Gastroesophageal sphincter (tissue), 4 donors: ENCODE measurements at regions not wholly inside any gene's neighbourhood (a gene's known extent, or its start where the extent isn't known, plus 50 kb on each side); places are given as distances from the start of the nearest gene placed in this dataset.

Experiments
- ATAC-seq: fragments of 150-250 bp; one replicate; pipeline ENCODE4 v1.9.1; 2016; ENCODE audit warnings: mild to moderate bottlenecking, moderate library complexity
- H3K27ac ChIP-seq, 4 donors: fragments of 200-600 bp; sonication (generic) in 3 of 4; 1 replicate in 3 of 4; 2 replicates in 1 of 4; pipeline ENCODE4 v1.5.1; 2016 to 2019
- H3K27me3 ChIP-seq: fragments of 200-600 bp; sonication (generic); one replicate; pipeline ENCODE4 v1.5.1; 2019
- H3K36me3 ChIP-seq, 2 donors: fragments of 200-600 bp; sonication (generic); one replicate each; pipeline ENCODE4 v1.5.1; 2019; ENCODE audit warnings: control low read depth in 1 of 2
- H3K4me1 ChIP-seq, 3 donors: fragments of 200-600 bp; sonication (generic); 1 replicate in 2 of 3; 2 replicates in 1 of 3; pipeline ENCODE4 v1.5.1; 2016 to 2019; ENCODE audit warnings: control low read depth in 2 of 3
- H3K4me3 ChIP-seq, 2 donors: fragments of 200-600 bp; sonication (generic); one replicate each; pipeline ENCODE4 v1.5.1; 2019; ENCODE audit warnings: mild to moderate bottlenecking in 1 of 2, moderate library complexity in 1 of 2
- H3K9me3 ChIP-seq, 3 donors: fragments of 200-600 bp; sonication (generic); one replicate each; pipeline ENCODE4 v1.5.1; 2017 to 2019; ENCODE audit warnings: control low read depth in 2 of 3
- CTCF ChIP-seq, 4 experiments: fragments of 200-600 bp in 2 of 4; fragments of 450-650 bp in 2 of 4; sonication (generic) in 1 of 4; IDR thresholded peaks; one replicate each; pipeline ENCODE4 v1.5.1; 2017 to 2019; ENCODE audit warnings: antibody characterized with exemption in 4 of 4, mild to moderate bottlenecking in 2 of 4, moderate library complexity in 2 of 4
- EP300 ChIP-seq: sonication (generic); formaldehyde crosslinking; IDR thresholded peaks from one replicate; pipeline ENCODE4 v1.6.1; 2017; ENCODE audit warnings: antibody characterized with exemption, mild to moderate bottlenecking
- POLR2A ChIP-seq, 2 donors: fragments of 450-650 bp; IDR thresholded peaks; one replicate each; pipeline ENCODE4 v1.6.1; 2017; ENCODE audit warnings: antibody characterized with exemption in 2 of 2, mild to moderate bottlenecking in 2 of 2, moderate library complexity in 1 of 2
- POLR2AphosphoS5 ChIP-seq: sonication (generic); formaldehyde crosslinking; IDR thresholded peaks from one replicate; pipeline ENCODE4 v1.6.1; 2017; ENCODE audit warnings: antibody characterized with exemption
- WGBS, 2 donors: methylation state at CpG; one replicate each; pipeline ENCODE4 v1.1.5; 2018; ENCODE audit warnings: low coverage in 1 of 2; 5-methylcytosine and 5-hydroxymethylcytosine counted together

GRCh38 chr13:50123515-50123861 lies 108.2 kb downstream of the KCNRG start:
- peaks cover 15% of the 10 kb centered on the region for H3K27me3 ChIP-seq
- H3K27ac ChIP-seq = peak overlapping the region; percentile 87 to 100 (median 99)
- no peaks in the 10 kb centered on the region for H3K9me3 ChIP-seq
- H3K36me3 ChIP-seq = peaks cover 0 to 6% of the 10 kb centered on the region in 2 donors
- ATAC-seq = no peak
- H3K4me1 ChIP-seq = peaks cover 0 to 63% (median 7%) of the 10 kb centered on the region in 3 donors
- WGBS, 2 donors = 4 to 15% methylated on average over 10 of the region's 13 CpGs
- TF ChIP-seq POLR2A (IDR thresholded peaks at IDR 0.05) = no peak
- no peak for TF ChIP-seq CTCF (IDR thresholded peaks at IDR 0.05)
- TF ChIP-seq POLR2AphosphoS5 = no peak
- no peak for TF ChIP-seq EP300
- H3K4me3 ChIP-seq = peak overlapping the region; percentile 65 to 96

- ATAC-seq = peak; percentile 88
- peak overlapping the region; percentile 87 to 100 (median 99) for H3K27ac ChIP-seq
Measured at GRCh38 chr13:50123862-50124535, 108.8 kb downstream of the KCNRG start.

GRCh38 chr13:50124536-50125303 lies 109.5 kb downstream of the KCNRG start:
- peak overlapping the region; percentile 87 to 100 (median 99) for H3K27ac ChIP-seq
- H3K27me3 ChIP-seq = peaks cover 27% of the 10 kb centered on the region
- peaks cover 0 to 63% (median 8%) of the 10 kb centered on the region in 3 donors for H3K4me1 ChIP-seq
- H3K9me3 ChIP-seq = no peaks in the 10 kb centered on the region
- TF ChIP-seq POLR2AphosphoS5 (no peak), CTCF (IDR thresholded peaks at IDR 0.05) (peak in 1 of 4 experiments; percentile 6), POLR2A (IDR thresholded peaks at IDR 0.05) (peak in 1 of 2 donors; percentile 25), EP300 (no peak)
- 0% methylated on average over 2 of the region's 78 CpGs; no CpG with 5 or more reads in 1 of the 2 donors for WGBS, 2 donors
- ATAC-seq = peak; percentile 8
- H3K36me3 ChIP-seq = peaks cover 0 to 6% of the 10 kb centered on the region in 2 donors
- H3K4me3 ChIP-seq = peak overlapping the region; percentile 65 to 96

More at GRCh38 chr13:50123862-50124535, 108.8 kb downstream of the KCNRG start:
- Histone ChIP-seq H3K27me3 (peaks cover 20% of the 10 kb centered on the region), H3K4me3 (peak overlapping the region; percentile 65 to 96), H3K9me3 (no peaks in the 10 kb centered on the region), H3K36me3 (peaks cover 0 to 6% of the 10 kb centered on the region in 2 donors), H3K4me1 (peaks cover 0 to 62% (median 7%) of the 10 kb centered on the region in 3 donors)
- TF ChIP-seq POLR2A (IDR thresholded peaks at IDR 0.05) = peak; percentile 90 to 94
- peak in 2 of 4 experiments; percentile 18 to 33 for TF ChIP-seq CTCF (IDR thresholded peaks at IDR 0.05)
- TF ChIP-seq EP300 = no peak
- peak; percentile 98 for TF ChIP-seq POLR2AphosphoS5
- 0% methylated on average over 3 of the region's 69 CpGs for WGBS, 2 donors

- peak; percentile 0 for ATAC-seq
- H3K36me3 ChIP-seq = peaks cover 0 to 6% of the 10 kb centered on the region in 2 donors
- H3K4me3 ChIP-seq = peak overlapping the region; percentile 65 to 96
- H3K9me3 ChIP-seq = no peaks in the 10 kb centered on the region
- peak overlapping the region; percentile 87 to 100 (median 99) for H3K27ac ChIP-seq
- WGBS, 2 donors = 0% methylated on average over 7 of the region's 31 CpGs; no CpG with 5 or more reads in 1 of the 2 donors
- peaks cover 32% of the 10 kb centered on the region for H3K27me3 ChIP-seq
- TF ChIP-seq EP300 (no peak), POLR2A (IDR thresholded peaks at IDR 0.05) (no peak), CTCF (IDR thresholded peaks at IDR 0.05) (no peak), POLR2AphosphoS5 (no peak)
- peaks cover 0 to 65% (median 13%) of the 10 kb centered on the region in 3 donors for H3K4me1 ChIP-seq
Measured at GRCh38 chr13:50125304-50125553, 110.0 kb downstream of the KCNRG start.
